ENCODE measurements at regions not wholly inside any gene's neighbourhood (a gene's known extent, or its start where the extent isn't known, plus 50 kb on each side); places are given as distances from the start of the nearest gene placed in this dataset.
"Not testable (repeated sequence)": the region's sequence is repeated elsewhere in the genome, so short reads cannot be mapped to it uniquely, and the experiment has no call there.

DNA sequence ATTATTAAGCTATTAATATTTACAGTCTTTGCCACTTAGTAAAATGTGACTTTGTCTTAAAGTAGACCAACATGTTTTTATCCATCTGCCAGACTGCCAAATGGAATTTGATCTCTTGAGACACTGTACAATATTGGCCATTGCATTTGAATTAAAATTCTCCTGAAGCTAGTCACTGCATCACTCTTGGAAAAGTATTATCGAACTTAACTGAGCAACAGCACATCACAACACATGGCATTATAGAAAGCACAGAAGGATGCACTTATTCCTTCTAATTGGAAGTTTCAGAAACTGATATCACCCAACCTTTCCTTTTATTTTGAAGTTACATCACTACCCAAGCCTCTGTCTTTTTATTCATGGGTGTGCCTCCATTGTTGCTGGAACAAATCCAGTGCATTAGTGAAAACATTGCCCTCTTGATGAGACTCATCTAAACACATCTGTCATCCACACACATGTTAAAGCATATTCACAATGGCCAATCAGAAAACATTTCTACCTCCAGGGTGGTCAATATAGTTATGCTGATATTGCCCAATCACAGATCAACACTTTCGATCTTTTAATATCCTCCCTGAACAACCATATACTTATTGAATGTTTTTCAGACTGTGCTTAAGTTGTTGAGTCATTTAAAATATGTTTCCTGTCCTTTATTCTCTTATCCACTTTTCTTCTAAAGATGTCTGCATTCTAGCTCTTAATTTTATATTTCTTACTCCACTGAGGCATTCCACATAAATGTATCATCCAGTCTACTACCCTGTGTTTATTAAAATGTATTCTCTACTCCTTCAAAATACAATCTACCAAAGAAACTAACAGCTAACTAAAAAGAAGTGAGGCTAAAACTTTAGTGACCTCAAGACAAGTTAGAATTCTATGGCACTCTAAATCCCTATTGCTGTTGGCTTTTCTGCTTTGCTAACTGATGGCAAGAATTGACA, 535.0 kb downstream of the RFPL4B start:
- TF ChIP-seq, protein P1, sequence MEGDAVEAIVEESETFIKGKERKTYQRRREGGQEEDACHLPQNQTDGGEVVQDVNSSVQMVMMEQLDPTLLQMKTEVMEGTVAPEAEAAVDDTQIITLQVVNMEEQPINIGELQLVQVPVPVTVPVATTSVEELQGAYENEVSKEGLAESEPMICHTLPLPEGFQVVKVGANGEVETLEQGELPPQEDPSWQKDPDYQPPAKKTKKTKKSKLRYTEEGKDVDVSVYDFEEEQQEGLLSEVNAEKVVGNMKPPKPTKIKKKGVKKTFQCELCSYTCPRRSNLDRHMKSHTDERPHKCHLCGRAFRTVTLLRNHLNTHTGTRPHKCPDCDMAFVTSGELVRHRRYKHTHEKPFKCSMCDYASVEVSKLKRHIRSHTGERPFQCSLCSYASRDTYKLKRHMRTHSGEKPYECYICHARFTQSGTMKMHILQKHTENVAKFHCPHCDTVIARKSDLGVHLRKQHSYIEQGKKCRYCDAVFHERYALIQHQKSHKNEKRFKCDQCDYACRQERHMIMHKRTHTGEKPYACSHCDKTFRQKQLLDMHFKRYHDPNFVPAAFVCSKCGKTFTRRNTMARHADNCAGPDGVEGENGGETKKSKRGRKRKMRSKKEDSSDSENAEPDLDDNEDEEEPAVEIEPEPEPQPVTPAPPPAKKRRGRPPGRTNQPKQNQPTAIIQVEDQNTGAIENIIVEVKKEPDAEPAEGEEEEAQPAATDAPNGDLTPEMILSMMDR (conservative IDR thresholded peaks at IDR 0.05): no peak
- no peak for TF ChIP-seq ZFX (IDR thresholded peaks at IDR 0.05)
- no peak overlapping the region for H3K27ac ChIP-seq

DNA sequence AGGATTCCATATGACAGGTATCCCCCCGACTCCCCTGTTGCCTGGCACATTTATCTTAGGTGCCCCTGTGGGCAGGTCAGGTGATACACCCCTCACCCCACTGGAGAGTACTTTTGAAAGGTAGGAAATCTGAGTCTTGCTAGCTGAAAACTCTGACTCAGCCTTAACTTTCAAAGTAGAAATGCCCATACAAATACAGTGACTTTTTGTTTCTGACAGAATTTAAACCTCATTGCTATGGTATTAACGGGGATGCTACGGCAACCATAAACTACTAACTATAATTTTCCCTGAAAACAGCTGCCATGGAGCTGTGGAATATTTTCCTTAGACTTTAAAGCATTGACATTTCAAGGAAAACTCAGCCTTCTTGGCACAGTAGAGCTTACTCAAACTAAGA, 536.0 kb downstream of the RFPL4B start:
- no peak overlapping the region for H3K27ac ChIP-seq
- TF ChIP-seq, protein P1 (conservative IDR thresholded peaks at IDR 0.05): no peak
- TF ChIP-seq ZFX (IDR thresholded peaks at IDR 0.05): no peak

DNA sequence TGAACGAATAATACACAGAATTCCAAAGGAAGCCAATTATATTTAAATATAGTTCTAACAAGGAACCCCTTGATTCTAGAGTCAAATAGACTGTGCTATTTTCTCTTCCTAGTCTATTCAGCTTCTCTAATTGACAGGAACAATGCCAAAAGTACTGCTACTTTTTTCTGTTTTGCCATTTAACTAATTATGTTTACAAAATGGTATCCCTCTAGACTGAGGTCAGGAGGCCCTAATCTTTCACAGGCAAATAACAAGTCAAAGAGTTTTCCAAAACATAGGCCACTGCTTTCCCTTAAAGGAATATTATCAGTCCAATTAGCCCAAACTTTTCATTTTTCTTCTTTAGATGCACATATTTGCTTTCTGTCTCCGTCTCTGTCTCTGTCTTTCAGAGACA, 539.3 kb downstream of the RFPL4B start:
- H3K27ac ChIP-seq: no peak overlapping the region

DNA sequence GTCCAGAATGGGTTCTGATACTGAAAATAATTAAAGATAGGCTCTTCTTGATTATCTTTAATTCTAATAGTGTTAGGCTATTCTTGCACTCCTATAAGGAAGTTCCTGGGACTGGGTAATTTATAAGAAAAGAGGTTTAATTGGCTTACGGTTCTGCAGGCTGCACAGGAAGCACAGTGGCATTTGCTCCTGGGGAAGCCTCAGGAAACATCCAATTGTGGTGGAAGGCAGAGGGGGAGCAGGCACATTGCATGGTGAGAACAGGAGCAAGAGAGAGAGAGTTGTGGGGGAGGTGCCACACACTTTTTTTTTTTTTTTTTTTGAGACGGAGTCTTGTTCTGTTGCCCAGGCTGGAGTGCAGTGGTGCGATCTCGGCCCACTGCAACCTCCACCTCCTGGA, 540.3 kb downstream of the RFPL4B start:
- H3K27ac ChIP-seq: not testable (repeated sequence)

More for the DNA sequence above, 539.3 kb downstream of the RFPL4B start:
- TF ChIP-seq ZFX (IDR thresholded peaks at IDR 0.05): no peak
- TF ChIP-seq, protein P1 (conservative IDR thresholded peaks at IDR 0.05): no peak

DNA sequence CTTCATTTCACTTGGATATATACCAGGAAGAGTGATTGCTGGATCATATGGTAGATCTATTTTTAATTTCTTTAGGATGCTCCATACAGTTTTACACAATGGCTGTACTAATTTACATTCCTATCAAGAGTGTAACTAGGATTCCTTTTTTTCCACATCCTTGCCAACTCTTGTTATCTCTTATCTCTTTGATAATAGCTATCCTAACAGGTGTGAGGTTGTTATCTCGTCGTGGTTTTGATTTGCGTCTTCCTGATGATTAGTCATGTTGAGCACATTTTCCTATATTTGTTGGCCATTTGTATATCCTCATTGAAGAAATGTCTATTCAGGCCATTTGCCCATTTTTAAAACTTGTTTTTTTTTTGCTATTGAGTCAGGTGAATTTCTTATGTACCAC, 552.4 kb downstream of the RFPL4B start:
- H3K27ac ChIP-seq: no peak overlapping the region
- TF ChIP-seq, protein P1 (conservative IDR thresholded peaks at IDR 0.05): no peak
- no peak for TF ChIP-seq ZFX (IDR thresholded peaks at IDR 0.05)

DNA sequence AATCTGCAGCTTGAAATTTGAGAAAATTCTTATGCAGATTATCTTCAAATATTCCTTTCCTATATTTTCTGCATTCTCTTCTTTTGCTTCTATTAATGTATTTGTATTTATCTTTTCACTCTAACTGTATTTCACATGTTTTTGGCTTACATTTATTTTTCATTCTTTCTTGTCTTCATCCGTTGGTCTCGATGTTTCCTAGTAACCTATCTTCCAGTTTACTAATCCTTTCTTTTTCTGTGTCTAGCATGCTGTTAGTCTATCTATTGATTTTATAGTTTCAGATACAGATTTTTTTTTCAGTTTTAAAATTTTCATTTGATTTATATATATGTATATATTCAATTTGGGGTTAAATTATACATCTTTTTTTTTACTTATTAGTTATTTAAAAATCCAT, 556.2 kb downstream of the RFPL4B start:
- H3K27ac ChIP-seq: no peak overlapping the region
- no peak for TF ChIP-seq ZFX (IDR thresholded peaks at IDR 0.05)
- TF ChIP-seq, protein P1 (conservative IDR thresholded peaks at IDR 0.05): no peak

DNA sequence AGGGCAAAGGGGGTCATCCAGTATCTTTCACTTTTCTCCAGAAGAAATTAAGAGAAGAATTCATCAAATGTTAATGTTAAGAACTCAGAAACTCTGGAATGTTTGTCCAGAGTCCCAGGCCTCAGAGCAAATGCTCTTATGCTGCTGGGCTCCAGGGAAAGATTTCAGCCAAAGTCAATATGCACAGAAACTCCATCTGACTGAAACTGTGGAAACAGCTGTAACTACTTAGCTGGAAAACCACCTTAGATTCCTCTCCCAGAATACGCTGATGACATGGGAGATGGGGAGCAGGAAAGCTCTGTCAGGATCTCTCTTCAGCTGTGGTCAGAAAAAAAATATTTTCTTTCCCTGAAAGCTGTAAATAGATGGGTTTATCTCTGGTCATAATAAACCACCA, 559.6 kb downstream of the RFPL4B start:
- no peak overlapping the region for H3K27ac ChIP-seq
- TF ChIP-seq, protein P1 (conservative IDR thresholded peaks at IDR 0.05): no peak
- no peak for TF ChIP-seq ZFX (IDR thresholded peaks at IDR 0.05)

DNA sequence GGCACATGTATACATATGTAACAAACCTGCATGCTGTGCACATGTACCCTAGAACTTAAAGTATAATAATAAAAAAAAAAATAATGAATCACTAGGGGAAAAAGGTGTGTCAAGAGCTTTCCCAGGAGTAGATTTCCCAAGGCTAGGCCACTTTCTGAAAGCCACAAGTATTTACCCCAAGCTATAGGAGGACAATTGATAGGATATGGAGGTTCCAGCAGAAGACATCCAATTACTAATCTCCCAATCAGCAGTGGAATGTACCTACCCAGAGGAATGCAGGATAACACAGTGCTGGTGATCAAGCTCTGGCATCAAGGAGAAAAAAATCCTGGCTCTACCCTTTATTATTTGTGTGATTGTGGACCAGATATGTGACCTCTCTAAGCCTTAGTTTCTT, 562.7 kb downstream of the RFPL4B start:
- H3K27ac ChIP-seq: no peak overlapping the region
- TF ChIP-seq, protein P1 (conservative IDR thresholded peaks at IDR 0.05): no peak
- TF ChIP-seq ZFX (IDR thresholded peaks at IDR 0.05): no peak

Measured in C4-2B (cell line).